GM21723 (cell line): ENCODE measurements at regions not wholly inside any gene's neighbourhood (a gene's known extent, or its start where the extent isn't known, plus 50 kb on each side); places are given as distances from the start of the nearest gene placed in this dataset.
"Not testable (repeated sequence)": the region's sequence is repeated elsewhere in the genome, so short reads cannot be mapped to it uniquely, and the experiment has no call there.

ENCODE experiments used
- ATAC-seq: cut with Tn5 transposase; IDR thresholded peaks from one replicate; pipeline ENCODE4 v1.9.1; 2021; ENCODE audit warnings: mild to moderate bottlenecking, moderate library complexity; ENCODE audit not compliant: unreplicated experiment

- ATAC-seq, result no peak
Observed at GRCh38 chr16:59920054-59920453, 1185.9 kb upstream of the GOT2 start.

GRCh38 chr16:59913666-59914065, 1179.5 kb upstream of the GOT2 start:
- no peak for ATAC-seq

DNA sequence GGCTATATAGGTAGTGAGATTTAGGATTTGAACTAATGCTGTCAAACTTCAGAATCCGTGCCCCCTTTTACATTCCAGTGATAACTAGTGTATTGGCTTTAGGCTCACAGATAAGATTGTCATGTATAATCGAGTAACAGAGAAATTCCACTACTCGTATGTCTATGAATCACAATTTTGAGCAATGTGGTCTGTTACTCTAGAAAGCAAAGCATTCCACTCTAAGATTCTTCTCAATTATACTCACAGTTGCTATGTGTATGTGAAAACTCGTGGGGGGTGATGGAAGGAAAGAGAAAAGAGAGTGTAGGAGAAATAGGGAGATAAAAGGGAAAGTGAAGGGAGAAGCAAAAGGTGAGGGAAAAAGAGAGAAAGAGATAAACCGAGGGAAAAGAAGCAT, 1175.1 kb upstream of the GOT2 start:
- no peak for ATAC-seq

- ATAC-seq, result no peak
Observed at GRCh38 chr16:59907611-59908010, 1173.5 kb upstream of the GOT2 start.

- ATAC-seq, result no peak
Observed at GRCh38 chr16:59905606-59906005, 1171.5 kb upstream of the GOT2 start.

DNA sequence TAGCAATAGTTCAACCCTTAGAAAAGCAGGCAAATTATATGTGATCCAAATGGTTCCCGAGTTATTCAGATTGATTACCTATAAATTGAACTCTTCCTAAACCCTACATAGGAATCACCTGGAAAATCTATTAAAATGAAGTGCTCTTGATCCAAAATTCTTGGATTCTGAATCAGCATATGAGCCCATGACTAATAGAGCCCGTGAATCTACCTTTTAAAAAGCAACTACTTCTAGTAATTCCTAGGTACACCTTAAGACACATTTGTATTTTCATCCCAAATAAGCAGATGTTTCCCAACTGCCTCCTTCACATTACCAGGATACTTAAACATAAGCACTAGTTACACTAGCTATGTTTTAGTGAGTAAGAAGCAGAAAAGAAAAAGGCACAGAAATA, 1171.0 kb upstream of the GOT2 start:
- ATAC-seq, result no peak

DNA sequence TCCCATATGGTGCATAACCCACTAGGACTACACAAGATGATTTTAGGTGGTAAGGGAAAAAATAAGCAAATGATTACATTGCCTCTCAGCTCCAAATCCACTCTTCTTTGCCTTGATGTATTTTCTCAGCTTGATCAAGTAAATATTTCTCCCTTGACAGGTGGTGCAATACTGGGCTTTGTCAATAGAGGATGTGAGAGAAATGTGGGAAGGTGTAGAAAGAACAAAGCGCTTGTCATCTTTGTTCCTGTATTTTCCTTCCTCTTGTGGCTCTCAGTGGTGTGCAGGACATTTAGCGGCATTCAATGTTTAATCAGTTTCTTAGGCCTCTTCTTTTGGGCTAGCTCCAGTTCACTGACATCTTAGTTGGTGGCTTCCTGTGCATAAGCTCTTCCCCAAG, 1165.8 kb upstream of the GOT2 start:
- ATAC-seq, result no peak

GRCh38 chr16:59892376-59892775, 1158.3 kb upstream of the GOT2 start:
- no peak for ATAC-seq

- ATAC-seq, result no peak
Observed at GRCh38 chr16:59887856-59888255, 1153.7 kb upstream of the GOT2 start.

DNA sequence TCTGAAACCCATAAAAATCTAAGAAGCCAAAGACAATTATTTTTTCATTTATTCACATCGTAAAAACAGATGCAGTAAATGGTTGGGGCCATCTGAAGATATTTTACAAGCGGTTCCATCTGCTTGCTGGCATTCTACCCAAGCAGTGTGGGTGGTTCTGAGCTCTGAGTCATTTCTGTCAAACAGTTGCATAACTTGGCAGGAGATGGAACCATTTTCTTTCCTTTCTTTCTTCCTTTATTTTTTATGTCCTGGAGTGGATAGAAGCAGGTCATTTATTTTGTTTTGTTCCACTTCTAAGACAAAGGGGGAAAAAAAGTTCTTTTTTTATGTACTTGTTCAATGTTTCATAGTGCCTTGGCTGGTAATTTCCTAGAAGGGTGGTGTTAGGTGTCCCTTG, 1151.9 kb upstream of the GOT2 start:
- no peak for ATAC-seq

- ATAC-seq, result no peak
Observed at GRCh38 chr16:59881376-59881775, 1147.3 kb upstream of the GOT2 start.

- ATAC-seq, result no peak
Observed at GRCh38 chr16:59880611-59881010, 1146.5 kb upstream of the GOT2 start.

DNA sequence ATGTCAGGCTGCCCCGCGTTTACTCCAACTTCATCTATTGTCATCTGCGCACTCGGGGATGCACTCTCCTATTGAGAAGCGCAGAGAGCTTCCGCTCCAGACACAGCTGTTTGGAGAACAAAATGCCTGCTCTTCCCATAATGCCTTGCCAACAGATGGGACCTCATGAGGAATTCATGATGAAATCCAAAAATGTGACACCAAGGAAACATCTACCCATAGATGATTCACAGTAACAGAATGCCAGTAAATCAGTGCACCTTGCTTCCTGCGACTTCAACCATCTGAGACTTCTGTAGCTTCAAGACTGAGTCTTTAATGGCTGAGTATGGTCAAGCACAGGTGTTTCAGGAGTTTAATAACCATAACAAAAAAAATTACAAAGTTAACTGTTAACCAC, 1144.9 kb upstream of the GOT2 start:
- ATAC-seq, result no peak

- ATAC-seq, result no peak
Observed at GRCh38 chr16:59878479-59878878, 1144.4 kb upstream of the GOT2 start.

- no peak for ATAC-seq
Observed at GRCh38 chr16:59864981-59865666, 1131.0 kb upstream of the GOT2 start.

DNA sequence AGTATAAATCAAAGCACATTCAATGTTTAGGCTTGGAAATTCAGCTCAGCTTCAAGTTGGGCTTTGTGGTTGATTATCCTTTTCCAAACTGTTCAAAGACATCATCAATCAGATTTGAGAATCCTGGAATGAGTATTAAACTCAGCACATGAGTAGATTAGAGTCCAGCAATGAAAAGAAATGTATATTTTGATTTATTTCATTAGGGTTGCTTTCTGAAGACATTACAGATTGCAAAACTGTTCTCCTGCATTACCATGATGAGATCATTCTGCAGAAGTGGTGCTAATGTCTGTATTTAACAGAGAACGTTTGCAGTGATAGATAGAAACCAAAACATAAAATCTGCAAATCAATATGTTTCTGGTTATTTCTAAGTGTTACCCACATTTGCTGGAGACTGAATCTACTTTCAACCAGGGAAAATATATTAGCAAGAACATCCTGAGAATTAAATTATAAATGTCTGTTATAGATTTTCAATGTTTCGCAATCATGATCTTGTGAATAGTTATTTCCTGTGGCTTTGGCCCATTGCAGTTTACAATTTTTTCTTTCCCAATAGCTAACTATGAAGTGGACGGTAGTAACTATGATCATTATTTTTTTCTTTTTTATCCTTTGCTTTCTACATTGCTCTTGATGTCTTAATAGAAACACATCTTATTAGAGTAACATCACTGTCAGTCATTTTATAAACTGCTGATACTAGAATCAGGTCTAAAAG, 1125.7 kb upstream of the GOT2 start:
- ATAC-seq, result no peak

DNA sequence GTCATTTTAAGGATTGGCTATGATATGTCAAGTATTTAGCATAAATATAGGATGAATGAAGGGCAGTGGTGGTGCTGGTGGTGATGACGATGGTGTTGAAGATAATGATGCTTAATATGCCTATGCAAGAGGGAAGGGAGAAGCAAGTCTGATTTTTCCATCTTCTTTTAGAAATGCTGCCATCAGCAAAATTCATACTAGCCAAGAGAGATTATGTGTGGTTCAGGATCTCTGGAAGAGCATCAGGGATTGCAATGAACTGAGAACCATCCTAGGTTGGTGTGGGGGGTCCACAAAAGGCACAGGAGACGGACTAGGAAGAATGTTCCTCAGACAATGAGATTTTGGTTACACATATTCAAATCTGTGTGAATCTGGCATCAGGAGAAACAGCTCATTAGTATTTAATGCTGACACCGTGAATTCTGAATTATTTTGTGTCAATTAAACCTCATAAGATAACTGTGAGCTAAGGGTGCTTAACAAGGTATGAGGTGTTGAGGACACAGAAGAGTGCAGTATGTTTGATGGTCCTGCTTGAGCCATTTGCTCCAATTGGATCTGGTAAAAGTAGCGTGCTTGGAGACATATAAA, 1120.8 kb upstream of the GOT2 start:
- ATAC-seq, result no peak

- no peak for ATAC-seq
Observed at GRCh38 chr16:59849716-59850115, 1115.6 kb upstream of the GOT2 start.

DNA sequence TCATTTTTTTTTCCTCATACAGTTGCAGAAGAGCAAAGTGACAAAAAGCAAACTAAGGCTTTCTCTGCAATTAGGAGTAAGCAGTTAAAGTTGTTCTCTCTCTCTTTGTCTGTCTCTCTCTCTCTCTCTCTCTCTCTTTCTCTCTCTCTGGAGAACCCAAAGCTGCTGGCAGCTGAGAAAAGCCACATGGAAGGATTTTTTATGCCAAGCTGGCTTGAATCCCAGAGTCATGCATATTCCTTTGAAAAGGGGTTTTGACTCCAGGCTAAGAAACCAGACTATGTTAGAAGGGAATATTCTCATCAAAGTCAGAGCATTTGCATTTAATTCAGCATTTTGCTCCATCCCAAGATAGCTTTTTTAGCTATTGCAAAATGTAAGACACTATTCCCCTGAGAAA, 1114.2 kb upstream of the GOT2 start:
- ATAC-seq, result no peak

- ATAC-seq, result no peak
Observed at GRCh38 chr16:59840169-59840568, 1106.1 kb upstream of the GOT2 start.

GRCh38 chr16:59826767-59827166, 1092.7 kb upstream of the GOT2 start:
- ATAC-seq, result no peak

- not testable (repeated sequence) for ATAC-seq
Observed at GRCh38 chr16:59809488-59809887, 1075.4 kb upstream of the GOT2 start.
